D721Med (cell line): ENCODE measurements at regions not wholly inside any gene's neighbourhood (a gene's known extent, or its start where the extent isn't known, plus 50 kb on each side); places are given as distances from the start of the nearest gene placed in this dataset.

Source experiments
- DNase-seq: peaks from one replicate; pipeline ENCODE4 v3.0.0; 2011; ENCODE audit warnings: low spot score; ENCODE audit not compliant: insufficient read length
- FAIRE-seq: peaks from 2 replicates; lab custom pipeline; 2011; peaks lifted over from hg19 to GRCh38; lab: Jason Lieb, UNC
- CTCF ChIP-seq: IDR thresholded peaks from 2 replicates; pipeline ENCODE4 v1.5.1; 2012; ENCODE audit warnings: mild to moderate bottlenecking, control low read depth; ENCODE audit not compliant: insufficient read depth; ENCODE audit errors: missing control alignments

- FAIRE-seq (no peak), DNase-seq (no peak)
- TF ChIP-seq CTCF = no peak
Observed at GRCh38 chr14:104446611-104447010, 133.0 kb upstream of the C14orf180 start.

GRCh38 chr14:104447750-104448149 is 131.8 kb upstream of the C14orf180 start:
- no peak for FAIRE-seq
- DNase-seq = no peak
- no peak for TF ChIP-seq CTCF

DNA sequence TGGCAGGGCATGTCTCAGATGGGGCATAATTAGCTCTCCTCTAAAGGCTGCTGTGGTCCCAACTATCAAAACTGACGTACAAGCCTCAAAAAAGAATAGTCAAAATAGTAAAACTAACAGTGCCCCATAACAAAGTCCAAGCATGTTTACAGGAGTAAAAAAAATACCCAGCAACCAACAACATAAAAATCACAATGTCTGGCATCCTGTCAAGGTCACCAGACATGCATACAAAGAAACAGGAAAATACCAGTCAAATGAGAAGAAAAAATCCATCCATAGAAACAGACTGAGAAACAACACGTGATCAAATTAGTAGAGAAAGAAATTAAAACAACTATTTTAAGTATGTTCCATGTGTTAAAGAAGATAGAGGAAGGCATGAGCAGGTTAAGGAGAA is 131.2 kb upstream of the C14orf180 start:
- FAIRE-seq (no peak), DNase-seq (no peak)
- no peak for TF ChIP-seq CTCF

DNA sequence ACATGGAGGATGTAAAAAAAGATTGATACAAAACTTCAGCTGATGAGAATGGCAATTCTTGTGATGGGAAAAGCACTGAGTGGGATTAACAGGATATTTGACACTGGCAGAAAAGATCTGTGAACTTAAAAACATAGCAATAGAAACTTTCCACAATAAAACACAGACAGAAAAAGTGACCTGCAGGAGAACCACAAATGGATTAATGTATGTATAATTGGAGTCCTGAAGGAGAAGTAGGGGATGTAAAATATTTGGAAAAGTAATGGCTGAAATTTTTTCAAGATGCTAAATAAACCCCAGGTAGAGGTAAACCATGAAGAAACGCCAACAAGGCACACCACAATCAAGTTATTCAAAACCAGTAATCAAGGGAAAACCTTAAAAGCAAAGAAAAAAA is 130.8 kb upstream of the C14orf180 start:
- FAIRE-seq (no peak), DNase-seq (no peak)
- TF ChIP-seq CTCF = no peak

DNA sequence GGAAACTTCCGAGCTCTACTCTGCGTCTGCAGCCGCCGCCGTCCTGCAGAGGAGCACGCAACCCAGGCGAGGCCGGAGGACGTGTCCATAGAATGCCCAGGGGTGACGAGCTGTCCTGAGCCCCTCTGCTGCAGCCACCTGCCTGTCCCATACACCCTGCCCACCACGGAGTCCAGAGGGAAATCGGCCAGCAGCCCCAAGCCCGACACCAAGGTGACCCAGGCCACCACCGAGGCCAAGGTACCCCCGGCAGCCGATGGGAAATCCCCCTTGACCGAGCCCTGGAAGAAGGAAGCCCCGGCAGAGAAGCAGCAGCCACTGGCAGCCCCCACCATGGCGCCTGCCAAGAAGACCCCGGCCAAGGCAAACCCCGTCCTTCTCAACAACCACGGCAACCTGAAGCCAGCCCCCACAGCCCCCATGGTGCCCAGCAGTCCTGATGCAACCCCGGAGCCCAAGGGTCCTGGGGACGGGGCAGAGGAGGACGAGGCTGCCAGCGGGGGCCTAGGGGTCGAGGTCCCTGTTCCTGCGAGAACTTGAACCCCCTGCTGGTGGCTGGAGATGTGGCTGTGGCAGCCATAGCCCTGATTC is 128.7 kb upstream of the C14orf180 start:
- no peak for TF ChIP-seq CTCF
- DNase-seq = no peak
- no peak for FAIRE-seq

GRCh38 chr14:104451474-104451873 is 128.1 kb upstream of the C14orf180 start:
- FAIRE-seq = no peak
- no peak for DNase-seq
- no peak for TF ChIP-seq CTCF

- no peak for FAIRE-seq
- TF ChIP-seq CTCF = no peak
Observed at GRCh38 chr14:104458845-104459244, 120.7 kb upstream of the C14orf180 start.

More at GRCh38 chr14:104458845-104459244, 120.7 kb upstream of the C14orf180 start:
- no peak for DNase-seq
